ENCODE measurements at regions not wholly inside any gene's neighbourhood (a gene's known extent, or its start where the extent isn't known, plus 50 kb on each side); places are given as distances from the start of the nearest gene placed in this dataset.

GRCh38 chr4:127204322-127204721 lies 428.4 kb upstream of the INTU start:
- TF ChIP-seq CTCF (IDR thresholded peaks at IDR 0.05; ENCODE audit: borderline replicate concordance, extremely low read depth, low read length, poor library complexity, severe bottlenecking) (no peak), EZH2 (IDR thresholded peaks at IDR 0.05; ENCODE audit: borderline replicate concordance, low read depth, low read length, severe bottlenecking) (no peak)
